Lower leg skin (tissue), 4 donors: ENCODE measurements at regions not wholly inside any gene's neighbourhood (a gene's known extent, or its start where the extent isn't known, plus 50 kb on each side); places are given as distances from the start of the nearest gene placed in this dataset.

Experiments used
- DNase-seq, 2 donors: peaks; one replicate each; pipeline ENCODE4 v3.0.0-alpha.2; 2019; ENCODE audit warnings: low spot score in 2 of 2
- H3K4me3 ChIP-seq: fragments of 200-600 bp; sonication (generic); 2 replicates; pipeline ENCODE4 v1.5.1; 2017; ENCODE audit warnings: mild to moderate bottlenecking, low read depth; ENCODE audit not compliant: poor library complexity, severe bottlenecking
- CTCF ChIP-seq, 3 donors: fragments of 450-650 bp; IDR thresholded peaks; one replicate each; pipeline ENCODE4 v1.5.1; 2016; ENCODE audit warnings: antibody characterized with exemption in 3 of 3, mild to moderate bottlenecking in 3 of 3, moderate library complexity in 2 of 3
- POLR2A ChIP-seq, 2 donors: fragments of 450-650 bp; IDR thresholded peaks; one replicate each; pipeline ENCODE4 v1.6.1; 2016 to 2017; ENCODE audit warnings: antibody characterized with exemption in 2 of 2, mild to moderate bottlenecking in 1 of 2, moderate library complexity in 1 of 2
- WGBS, 2 donors: methylation state at CpG; one replicate each; pipeline ENCODE4 v1.1.5; 2018; 5-methylcytosine and 5-hydroxymethylcytosine counted together
- intact Hi-C: fragments of 100-400 bp; cut with DNase I; formaldehyde crosslinking; loops from one replicate; pipeline ENCODE4 v1.15.0; 2023; ENCODE audit warnings: low total_unique reads

DNA sequence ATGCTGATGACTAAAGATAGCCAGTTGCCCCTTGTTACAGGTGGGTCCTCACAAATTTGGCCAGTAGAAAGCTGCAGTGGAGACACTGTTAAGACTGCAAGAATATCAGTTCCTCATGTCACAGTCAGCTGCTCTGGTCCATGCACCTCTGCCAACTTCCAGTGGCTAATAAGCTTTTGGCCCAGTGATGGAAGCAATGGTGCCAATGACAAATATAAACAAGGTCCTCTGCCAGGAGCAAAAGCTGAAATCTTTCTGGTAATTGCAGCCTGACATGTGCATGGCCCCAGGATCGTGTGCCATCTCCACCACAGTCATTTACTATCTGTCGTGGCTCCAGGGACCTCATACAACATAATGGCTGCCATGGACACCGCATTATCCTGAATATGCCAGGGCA, 85.4 kb upstream of the TMEM260 start:
- TF ChIP-seq POLR2A (IDR thresholded peaks at IDR 0.05) (no peak), CTCF (IDR thresholded peaks at IDR 0.05) (no peak)
- DNase-seq = no peak
- 24 to 50% methylated on average over 3 of the region's 3 CpGs for WGBS, 2 donors
- H3K4me3 ChIP-seq = no peak overlapping the region
- intact Hi-C loops = no loop called here

GRCh38 chr14:56498112-56498511, 81.5 kb upstream of the TMEM260 start:
- DNase-seq = no peak
- WGBS, 2 donors = 90 to 91% methylated on average over 3 of the region's 3 CpGs
- TF ChIP-seq CTCF (IDR thresholded peaks at IDR 0.05) (no peak), POLR2A (IDR thresholded peaks at IDR 0.05) (no peak)
- no peak overlapping the region for H3K4me3 ChIP-seq
- intact Hi-C loops = no loop called here

DNA sequence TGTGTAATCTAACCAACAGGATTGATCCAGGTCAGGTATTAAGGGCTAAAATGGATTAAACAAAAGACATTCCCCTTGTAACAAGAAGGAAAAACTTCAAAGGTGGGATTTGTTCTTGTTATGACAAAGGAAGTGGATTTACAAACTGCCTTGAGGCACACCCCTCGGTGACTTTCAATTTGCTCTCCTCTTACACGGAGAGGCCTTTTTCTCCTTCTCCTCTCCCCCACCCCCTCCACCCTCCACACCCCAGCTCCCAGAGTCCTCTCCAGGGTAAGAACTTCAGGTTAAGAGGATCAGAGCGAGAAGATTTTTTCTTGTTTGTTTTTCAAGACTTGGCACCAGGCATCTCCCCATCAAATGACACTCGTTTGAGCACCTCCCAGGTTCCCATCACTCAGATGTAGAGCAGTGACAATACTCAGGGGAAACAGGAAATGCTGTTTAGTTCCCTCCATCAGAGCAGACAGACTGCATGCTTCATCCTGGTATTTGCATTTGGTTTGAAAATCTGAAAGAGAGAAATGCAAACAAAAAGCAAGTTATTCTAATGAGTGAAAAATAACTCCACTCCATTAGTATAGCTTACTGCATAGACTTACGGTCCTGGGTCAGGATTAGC, 77.6 kb upstream of the TMEM260 start:
- intact Hi-C loops = no loop called here
- H3K4me3 ChIP-seq = no peak overlapping the region
- TF ChIP-seq CTCF (IDR thresholded peaks at IDR 0.05) = no peak
- no peak for TF ChIP-seq POLR2A (IDR thresholded peaks at IDR 0.05)
- WGBS, 2 donors = 45 to 51% methylated on average over 5 of the region's 5 CpGs
- no peak for DNase-seq

- no peak for TF ChIP-seq CTCF (IDR thresholded peaks at IDR 0.05)
- no peak for TF ChIP-seq POLR2A (IDR thresholded peaks at IDR 0.05)
- WGBS, 2 donors = 77 to 83% methylated on average over 2 of the region's 2 CpGs
- H3K4me3 ChIP-seq = no peak overlapping the region
- intact Hi-C loops = no loop called here
- no peak for DNase-seq
These were observed 74.2 kb upstream of the TMEM260 start for GRCh38 chr14:56505361-56505760.

GRCh38 chr14:56512521-56512920, 67.1 kb upstream of the TMEM260 start:
- H3K4me3 ChIP-seq = no peak overlapping the region
- 77 to 83% methylated on average over 3 of the region's 3 CpGs for WGBS, 2 donors
- intact Hi-C loops = no loop called here
- TF ChIP-seq CTCF (IDR thresholded peaks at IDR 0.05) (no peak), POLR2A (IDR thresholded peaks at IDR 0.05) (no peak)
- no peak for DNase-seq
